OCI-M1 (cell line): ENCODE measurements at regions not wholly inside any gene's neighbourhood (a gene's known extent, or its start where the extent isn't known, plus 50 kb on each side); places are given as distances from the start of the nearest gene placed in this dataset.
"Not testable (repeated sequence)": the region's sequence is repeated elsewhere in the genome, so short reads cannot be mapped to it uniquely, and the experiment has no call there.

Source experiments
- DNase-seq: peaks from one replicate; lab custom pipeline; 2025; lab: John Stamatoyannopoulos, UW

DNA sequence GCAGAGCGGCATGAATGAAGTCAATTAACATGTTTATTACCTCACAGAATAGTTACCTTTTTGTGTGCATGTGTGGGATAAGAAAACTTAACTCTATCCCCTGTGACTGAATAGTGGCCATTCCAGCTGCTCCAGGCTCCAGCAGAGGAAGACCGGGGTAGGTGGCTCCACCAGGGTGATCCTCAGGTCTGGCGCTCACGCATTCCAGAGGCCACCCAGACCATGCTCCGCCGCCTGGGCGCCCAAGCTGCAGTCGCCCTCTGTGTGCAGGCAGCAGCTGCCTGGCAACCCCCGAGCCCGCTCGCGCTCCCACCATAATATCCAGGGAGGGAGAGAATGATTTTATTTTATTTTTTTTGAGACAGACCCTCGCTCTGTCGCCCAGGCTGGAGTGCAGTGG, 1474.5 kb upstream of the TPTE start:
- not testable (repeated sequence) for DNase-seq

DNA sequence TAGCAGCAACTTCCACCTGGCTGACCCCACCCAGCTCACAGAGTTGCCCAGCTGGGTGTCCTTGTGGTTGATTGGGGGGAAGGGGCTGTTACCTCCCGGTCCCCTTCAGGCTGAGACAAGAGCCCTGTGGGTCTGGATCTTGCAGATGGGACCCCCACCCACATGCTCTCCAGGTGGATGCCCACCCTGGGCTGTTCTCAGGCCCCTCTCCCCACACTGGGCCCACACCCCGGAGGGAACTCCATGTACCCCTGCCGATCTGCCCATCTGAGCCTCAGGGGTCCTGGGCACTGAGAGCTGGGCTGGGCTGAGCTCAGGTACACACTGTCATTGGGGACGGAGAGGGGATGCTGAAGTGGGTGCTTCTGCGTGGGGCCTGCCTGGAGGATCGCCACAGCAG, 1453.9 kb upstream of the TPTE start:
- DNase-seq: not testable (repeated sequence)

DNA sequence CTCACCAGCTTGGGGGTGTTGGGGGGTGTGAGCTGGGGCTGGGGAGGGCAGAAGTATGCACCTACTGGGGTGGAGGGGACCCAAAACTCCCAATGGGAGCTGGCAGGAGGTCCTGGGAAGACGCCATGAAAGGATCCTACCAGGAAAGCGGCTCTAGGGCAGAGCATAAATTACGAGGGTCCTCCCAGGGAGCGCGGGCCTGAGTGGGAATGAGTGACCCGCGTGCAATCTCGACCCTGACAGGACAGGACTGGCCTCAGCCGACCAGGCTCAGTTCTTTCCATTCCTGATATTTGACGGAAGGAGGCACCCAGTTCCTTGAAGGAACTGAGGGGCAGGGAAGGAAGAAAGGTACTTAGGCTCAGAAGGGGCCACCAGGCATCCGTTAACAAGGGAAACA, 1452.8 kb upstream of the TPTE start:
- not testable (repeated sequence) for DNase-seq

DNA sequence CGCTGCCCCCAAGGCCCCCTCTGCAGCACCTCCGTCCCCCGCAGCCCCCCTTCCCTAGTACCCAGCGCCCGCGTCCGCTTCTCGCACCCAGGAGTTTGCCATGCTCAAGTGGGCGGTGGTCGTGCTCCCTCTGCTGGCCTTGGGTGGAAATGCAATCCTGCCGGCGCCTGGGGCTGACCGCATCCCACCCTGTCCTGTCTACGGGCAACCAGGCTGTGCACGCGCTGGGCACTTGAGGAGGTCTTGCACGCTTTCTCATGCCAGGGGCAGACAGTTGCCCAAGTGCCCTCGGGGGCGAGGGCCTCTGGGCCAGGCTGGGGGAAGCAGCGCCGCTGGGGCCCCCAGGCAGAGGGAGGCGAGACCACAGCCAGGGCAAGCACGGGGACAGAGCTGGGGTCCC, 1450.7 kb upstream of the TPTE start:
- peak; percentile 49 for DNase-seq

DNA sequence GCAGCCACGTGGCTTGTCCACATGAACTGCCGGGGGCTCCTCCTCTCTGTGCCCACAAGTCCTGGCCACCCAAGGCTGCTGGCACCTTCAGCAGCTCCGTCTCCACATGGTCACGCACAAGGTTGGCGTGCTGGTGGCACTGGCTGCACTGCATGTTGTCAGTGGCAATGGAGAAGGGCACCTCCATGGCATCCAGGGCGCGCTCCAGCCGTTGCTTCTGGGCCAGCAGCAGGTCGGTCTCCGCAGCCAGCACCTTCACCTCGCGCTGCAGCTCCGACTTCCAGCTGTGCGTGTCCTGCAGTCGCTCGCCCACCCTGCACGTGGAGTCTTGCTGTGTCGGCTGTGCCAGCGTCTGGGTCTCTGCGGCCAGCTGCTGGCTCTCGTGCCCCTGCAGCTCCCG, 1448.4 kb upstream of the TPTE start:
- not testable (repeated sequence) for DNase-seq

DNA sequence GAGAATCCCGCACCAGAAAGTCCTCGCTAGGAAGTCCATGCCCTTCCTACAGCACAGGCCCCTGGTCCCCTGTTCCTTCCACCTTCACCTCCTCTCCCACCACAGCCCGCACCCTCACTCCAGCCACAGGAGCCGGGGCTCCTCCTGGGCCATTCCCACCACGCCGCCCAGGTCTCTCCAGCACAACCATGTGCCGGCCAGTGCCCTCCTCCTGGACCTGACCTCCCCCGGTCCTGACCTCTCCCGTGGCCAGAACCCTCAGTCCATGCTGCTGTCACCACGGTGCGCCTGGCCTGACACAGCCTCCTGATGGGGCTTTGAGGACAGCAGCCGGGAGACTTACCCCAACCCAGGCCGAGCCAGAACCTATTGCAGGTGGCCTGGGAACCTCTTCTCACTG, 1446.6 kb upstream of the TPTE start:
- DNase-seq: not testable (repeated sequence)

DNA sequence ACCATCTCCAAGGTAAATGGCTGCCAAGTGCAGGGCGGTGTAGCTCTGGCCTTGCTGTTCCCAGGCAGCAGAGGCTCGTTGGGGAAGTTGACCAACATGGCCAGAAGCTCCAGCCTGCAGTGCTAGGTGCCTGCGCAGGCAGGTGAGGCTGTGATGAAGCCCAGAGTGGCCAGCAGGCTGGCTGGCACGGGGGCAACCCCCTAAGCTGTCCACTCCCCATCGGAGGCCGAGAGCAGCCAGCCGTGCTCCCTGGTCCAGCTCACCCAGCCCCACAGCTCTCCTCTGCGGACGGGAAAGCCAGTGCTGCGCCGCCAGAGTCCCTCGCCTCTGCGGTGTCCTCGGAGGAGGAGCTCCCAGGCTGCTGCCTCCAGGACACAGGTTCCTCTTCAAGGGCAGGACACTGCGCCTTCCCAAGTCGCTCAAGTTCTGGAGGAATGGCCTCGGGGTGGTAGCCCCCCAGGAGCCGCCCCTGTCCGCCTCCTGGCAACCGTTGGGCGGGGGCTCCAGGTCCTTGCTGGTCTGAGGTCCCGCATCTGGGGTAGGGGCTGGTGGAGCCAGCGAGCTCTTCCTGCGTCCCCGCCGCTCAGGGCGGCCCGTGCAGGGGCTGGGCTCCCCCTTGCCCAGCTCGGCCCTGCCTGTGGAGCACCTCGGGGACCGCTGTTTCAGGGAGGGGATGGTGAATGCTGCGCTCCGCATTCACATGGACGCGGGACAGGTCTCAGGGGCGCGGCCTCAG, 1438.1 kb upstream of the TPTE start:
- DNase-seq: not testable (repeated sequence)

DNA sequence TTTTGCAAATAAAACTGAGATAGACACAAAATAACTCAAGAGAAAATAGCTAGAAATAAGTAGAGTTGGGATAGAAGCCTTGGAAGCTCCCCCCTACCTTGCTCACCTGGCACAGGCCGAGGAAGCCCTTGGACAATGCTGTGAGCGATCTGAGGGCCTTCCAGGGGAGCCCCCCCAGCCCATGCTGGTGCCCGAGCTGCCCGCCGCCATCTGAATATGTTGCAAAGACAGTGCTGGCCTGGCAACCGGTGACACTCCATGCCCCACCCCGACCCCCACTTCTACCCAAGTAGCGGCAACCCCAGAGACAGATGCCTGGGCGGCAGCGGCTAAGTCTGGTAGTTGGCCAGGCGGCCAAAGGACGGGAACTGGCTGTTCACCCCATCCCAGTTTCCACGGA, 1435.1 kb upstream of the TPTE start:
- DNase-seq: not testable (repeated sequence)

DNA sequence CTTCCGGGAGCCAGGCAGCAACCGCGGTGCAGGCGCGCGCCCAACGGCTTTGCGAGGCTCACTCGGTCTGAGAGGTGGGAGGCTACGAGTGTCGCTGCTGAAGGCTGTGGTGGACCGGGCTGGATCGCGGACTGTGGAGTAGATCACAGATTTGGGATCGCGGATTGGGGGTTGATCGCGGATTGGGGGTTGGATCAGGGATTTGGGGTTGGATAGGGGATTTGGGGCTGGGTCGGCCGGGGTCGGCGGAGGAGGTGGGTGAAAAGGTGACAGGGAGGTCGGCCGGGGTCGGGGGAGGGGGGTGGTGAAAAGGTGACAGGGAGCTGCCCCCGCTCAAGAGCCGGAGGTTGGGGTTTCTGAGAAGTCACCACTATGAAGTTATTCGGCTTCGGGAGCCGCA, 1433.6 kb upstream of the TPTE start:
- DNase-seq: not testable (repeated sequence)

DNA sequence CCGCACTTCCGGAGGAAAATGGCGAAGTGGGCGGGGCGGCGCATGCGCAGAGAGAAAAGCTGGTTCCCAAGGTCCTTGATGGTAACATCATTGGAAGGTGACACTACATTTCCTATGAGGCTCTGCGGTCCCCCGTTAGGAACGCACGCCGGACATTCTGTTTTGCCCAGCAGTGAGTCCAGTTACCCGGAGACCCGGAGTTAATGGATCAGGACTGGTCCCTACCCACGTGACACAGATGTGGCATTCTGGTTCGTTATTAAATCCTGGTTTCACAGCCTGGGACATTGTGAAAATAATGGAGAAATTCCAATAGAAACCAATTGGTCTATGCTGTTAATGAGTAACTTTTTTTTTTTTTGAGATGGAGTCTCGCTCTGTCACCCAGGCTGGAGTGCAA, 1391.6 kb upstream of the TPTE start:
- DNase-seq: not testable (repeated sequence)

DNA sequence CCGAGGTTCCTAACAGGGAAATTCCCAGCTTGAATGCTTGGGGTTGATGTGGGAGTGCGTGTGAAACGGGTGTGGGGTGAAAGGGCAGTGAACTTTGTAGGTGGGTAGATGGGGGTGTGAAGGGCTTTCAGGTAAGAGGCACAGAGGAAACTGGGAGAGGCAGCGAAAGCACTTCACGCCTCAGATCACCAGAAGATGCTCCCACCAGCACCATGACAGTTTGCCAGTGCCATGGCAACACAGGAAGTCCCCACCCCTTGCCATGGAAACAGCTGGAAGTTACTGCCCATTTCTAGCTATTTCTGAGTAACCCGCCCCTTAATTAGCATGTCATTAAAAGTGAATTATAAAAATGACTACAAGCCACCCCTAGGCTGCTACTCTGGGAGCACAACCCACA, 1390.6 kb upstream of the TPTE start:
- not testable (repeated sequence) for DNase-seq
